Endothelial cell (in vitro differentiated cells): ENCODE measurements at regions not wholly inside any gene's neighbourhood (a gene's known extent, or its start where the extent isn't known, plus 50 kb on each side); places are given as distances from the start of the nearest gene placed in this dataset.

Experiments used
- DNase-seq: peaks from one replicate; pipeline ENCODE4 v3.0.0; 2021; ENCODE audit warnings: low spot score
- H3K27ac Mint-ChIP-seq: one replicate; pipeline ENCODE4 v1.8.0; 2021; ENCODE audit warnings: mixed read lengths, inconsistent platforms; ENCODE audit not compliant: unreplicated experiment
- H3K27me3 Mint-ChIP-seq: one replicate; pipeline ENCODE4 v1.8.0; 2021; ENCODE audit warnings: mild to moderate bottlenecking, moderate library complexity, mixed read lengths, inconsistent platforms; ENCODE audit not compliant: unreplicated experiment
- H3K36me3 Mint-ChIP-seq: one replicate; pipeline ENCODE4 v1.8.0; 2021; ENCODE audit warnings: mild to moderate bottlenecking, low read depth, mixed read lengths, inconsistent platforms; ENCODE audit not compliant: unreplicated experiment
- H3K4me1 Mint-ChIP-seq: one replicate; pipeline ENCODE4 v1.8.0; 2021; ENCODE audit warnings: mild to moderate bottlenecking, mixed read lengths, inconsistent platforms; ENCODE audit not compliant: unreplicated experiment
- H3K4me3 Mint-ChIP-seq: one replicate; pipeline ENCODE4 v1.8.0; 2021; ENCODE audit warnings: mild to moderate bottlenecking, mixed read lengths, inconsistent platforms; ENCODE audit not compliant: unreplicated experiment
- H3K9me3 Mint-ChIP-seq: one replicate; pipeline ENCODE4 v1.8.0; 2021; ENCODE audit warnings: mixed read lengths, inconsistent platforms; ENCODE audit not compliant: unreplicated experiment
- CTCF ChIP-seq: fragments of 200-600 bp; sonication (generic); IDR thresholded peaks from one replicate; pipeline ENCODE4 v1.5.0; 2021; ENCODE audit warnings: antibody characterized with exemption; ENCODE audit not compliant: unreplicated experiment

GRCh38 chr10:33546031-33546430 lies 211.6 kb upstream of the NRP1 start:
- Mint-ChIP-seq H3K4me1 (no peaks in the 10 kb centered on the region), H3K9me3 (no peaks in the 10 kb centered on the region), H3K27ac (no peak overlapping the region), H3K36me3 (no peaks in the 10 kb centered on the region), H3K27me3 (no peaks in the 10 kb centered on the region), H3K4me3 (no peak overlapping the region)
- TF ChIP-seq CTCF: no peak
- DNase-seq: no peak

GRCh38 chr10:33542752-33543505 lies 208.5 kb upstream of the NRP1 start:
- TF ChIP-seq CTCF: no peak
- Mint-ChIP-seq H3K4me1 (no peaks in the 10 kb centered on the region), H3K9me3 (no peaks in the 10 kb centered on the region), H3K4me3 (no peak overlapping the region), H3K36me3 (no peaks in the 10 kb centered on the region), H3K27me3 (no peaks in the 10 kb centered on the region), H3K27ac (no peak overlapping the region)
- no peak for DNase-seq

GRCh38 chr10:33539116-33539515 lies 204.6 kb upstream of the NRP1 start:
- TF ChIP-seq CTCF: no peak
- Mint-ChIP-seq H3K4me3 (no peak overlapping the region), H3K9me3 (no peaks in the 10 kb centered on the region), H3K36me3 (no peaks in the 10 kb centered on the region), H3K4me1 (no peaks in the 10 kb centered on the region), H3K27me3 (no peaks in the 10 kb centered on the region), H3K27ac (no peak overlapping the region)
- no peak for DNase-seq

GRCh38 chr10:33537066-33537465 lies 202.6 kb upstream of the NRP1 start:
- H3K36me3 Mint-ChIP-seq: no peaks in the 10 kb centered on the region
- no peak for DNase-seq
- H3K27ac Mint-ChIP-seq: no peak overlapping the region
- H3K4me3 Mint-ChIP-seq: no peak overlapping the region
- H3K9me3 Mint-ChIP-seq: no peaks in the 10 kb centered on the region
- H3K27me3 Mint-ChIP-seq: no peaks in the 10 kb centered on the region
- TF ChIP-seq CTCF: no peak
- no peaks in the 10 kb centered on the region for H3K4me1 Mint-ChIP-seq

- Mint-ChIP-seq H3K27ac (no peak overlapping the region), H3K27me3 (no peaks in the 10 kb centered on the region), H3K36me3 (no peaks in the 10 kb centered on the region), H3K4me1 (no peaks in the 10 kb centered on the region), H3K4me3 (no peak overlapping the region), H3K9me3 (no peaks in the 10 kb centered on the region)
- no peak for TF ChIP-seq CTCF
- DNase-seq: no peak
Observed at GRCh38 chr10:33536508-33536907, 202.0 kb upstream of the NRP1 start.
